GM18951 (cell line): ENCODE measurements at regions not wholly inside any gene's neighbourhood (a gene's known extent, or its start where the extent isn't known, plus 50 kb on each side); places are given as distances from the start of the nearest gene placed in this dataset.
"Not testable (repeated sequence)": the region's sequence is repeated elsewhere in the genome, so short reads cannot be mapped to it uniquely, and the experiment has no call there.

ENCODE experiments used
- POLR2A ChIP-seq: IDR thresholded peaks from 4 replicates; pipeline ENCODE4 v1.6.1; 2011; ENCODE audit warnings: mild to moderate bottlenecking; ENCODE audit not compliant: insufficient read length, insufficient read depth; ENCODE audit errors: extremely low read depth
- in situ Hi-C: fragments of 300-500 bp; cut with MboI; formaldehyde crosslinking; loops from one replicate; pipeline ENCODE4 v1.12.0; 2022; ENCODE audit warnings: low sequenced_read_pairs, mixed read lengths, inconsistent platforms; ENCODE audit not compliant: unreplicated experiment

GRCh38 chr4:116015549-116015948 is 902.1 kb upstream of the NDST4 start:
- no peak for TF ChIP-seq POLR2A
- in situ Hi-C loops: no loop called here

GRCh38 chr4:116015062-116015461 is 901.6 kb upstream of the NDST4 start:
- in situ Hi-C loops: no loop called here

GRCh38 chr4:116010923-116011322 is 897.5 kb upstream of the NDST4 start:
- no peak for TF ChIP-seq POLR2A
- in situ Hi-C loops: no loop called here

More at GRCh38 chr4:116015062-116015461, 901.6 kb upstream of the NDST4 start:
- TF ChIP-seq POLR2A: no peak

- in situ Hi-C loops: no loop called here
- TF ChIP-seq POLR2A: no peak
These were observed 892.3 kb upstream of the NDST4 start for GRCh38 chr4:116005806-116006088.

- in situ Hi-C loops: no loop called here
- TF ChIP-seq POLR2A: no peak
These were observed 891.8 kb upstream of the NDST4 start for GRCh38 chr4:116005037-116005805.

- in situ Hi-C loops: no loop called here
- no peak for TF ChIP-seq POLR2A
These were observed 887.9 kb upstream of the NDST4 start for GRCh38 chr4:116001291-116001690.

- TF ChIP-seq POLR2A: no peak
- in situ Hi-C loops: no loop called here
These were observed 873.2 kb upstream of the NDST4 start for GRCh38 chr4:115986573-115986972.

- in situ Hi-C loops: not testable (repeated sequence)
These were observed 862.1 kb upstream of the NDST4 start for GRCh38 chr4:115975421-115976001.

- TF ChIP-seq POLR2A: no peak
These were observed 860.3 kb upstream of the NDST4 start for GRCh38 chr4:115973768-115974167.

GRCh38 chr4:115972967-115973366 is 859.5 kb upstream of the NDST4 start:
- no peak for TF ChIP-seq POLR2A

More at GRCh38 chr4:115973768-115974167, 860.3 kb upstream of the NDST4 start:
- in situ Hi-C loops: no loop called here

GRCh38 chr4:115970859-115971258 is 857.4 kb upstream of the NDST4 start:
- in situ Hi-C loops: no loop called here
- TF ChIP-seq POLR2A: no peak

More at GRCh38 chr4:115972967-115973366, 859.5 kb upstream of the NDST4 start:
- in situ Hi-C loops: no loop called here

GRCh38 chr4:115969756-115970155 is 856.3 kb upstream of the NDST4 start:
- TF ChIP-seq POLR2A: no peak
- in situ Hi-C loops: no loop called here

GRCh38 chr4:115965588-115965987 is 852.2 kb upstream of the NDST4 start:
- no peak for TF ChIP-seq POLR2A
- in situ Hi-C loops: no loop called here

GRCh38 chr4:115956054-115956796 is 842.8 kb upstream of the NDST4 start:
- in situ Hi-C loops: not testable (repeated sequence)

GRCh38 chr4:115950806-115951205 is 837.4 kb upstream of the NDST4 start:
- in situ Hi-C loops: no loop called here
- no peak for TF ChIP-seq POLR2A

- in situ Hi-C loops: not testable (repeated sequence)
These were observed 836.7 kb upstream of the NDST4 start for GRCh38 chr4:115949974-115950743.
